GM19043 (cell line): ENCODE measurements at regions not wholly inside any gene's neighbourhood (a gene's known extent, or its start where the extent isn't known, plus 50 kb on each side); places are given as distances from the start of the nearest gene placed in this dataset.
"Not testable (repeated sequence)": the region's sequence is repeated elsewhere in the genome, so short reads cannot be mapped to it uniquely, and the experiment has no call there.

Source experiments
- ATAC-seq: cut with Tn5 transposase; IDR thresholded peaks from one replicate; pipeline ENCODE4 v1.9.1; 2021; ENCODE audit warnings: low read depth; ENCODE audit not compliant: unreplicated experiment

DNA sequence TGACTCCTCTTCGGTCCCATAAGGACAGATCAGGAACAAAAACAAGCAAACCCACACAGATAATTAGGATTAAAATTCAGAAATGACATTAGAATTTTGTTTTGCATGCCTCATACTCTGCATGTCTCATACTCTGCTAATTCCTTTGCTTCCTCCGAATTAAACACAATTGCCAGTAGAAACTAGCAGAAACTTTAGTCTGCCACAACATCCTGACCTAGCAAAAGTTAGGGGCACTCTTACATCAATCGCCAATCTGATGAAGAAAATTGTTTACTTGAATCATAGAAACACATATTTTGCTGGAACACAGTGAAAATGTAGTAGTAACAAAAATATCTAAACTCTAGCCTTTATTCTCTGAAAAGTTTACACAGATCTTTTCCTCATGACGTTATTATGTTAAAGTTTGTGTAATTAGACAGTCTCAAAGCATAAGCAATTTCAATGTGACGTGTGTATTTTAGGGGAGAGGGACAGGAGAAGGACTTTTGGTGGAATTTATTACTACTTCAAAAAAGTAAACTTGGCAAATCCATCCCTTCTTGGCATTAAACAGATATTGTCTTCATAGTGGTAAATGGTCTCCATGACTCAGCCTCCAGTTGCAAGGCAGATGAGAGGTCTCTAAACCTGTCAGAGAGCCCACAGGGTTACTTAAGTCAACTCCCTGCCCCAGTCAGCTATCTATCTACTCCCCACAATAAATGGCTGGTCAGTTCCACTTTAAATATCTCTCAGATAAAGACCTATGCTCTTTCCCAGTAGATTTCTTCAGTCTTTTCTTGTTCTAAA, 249.8 kb upstream of the UBASH3B start:
- ATAC-seq: no peak

DNA sequence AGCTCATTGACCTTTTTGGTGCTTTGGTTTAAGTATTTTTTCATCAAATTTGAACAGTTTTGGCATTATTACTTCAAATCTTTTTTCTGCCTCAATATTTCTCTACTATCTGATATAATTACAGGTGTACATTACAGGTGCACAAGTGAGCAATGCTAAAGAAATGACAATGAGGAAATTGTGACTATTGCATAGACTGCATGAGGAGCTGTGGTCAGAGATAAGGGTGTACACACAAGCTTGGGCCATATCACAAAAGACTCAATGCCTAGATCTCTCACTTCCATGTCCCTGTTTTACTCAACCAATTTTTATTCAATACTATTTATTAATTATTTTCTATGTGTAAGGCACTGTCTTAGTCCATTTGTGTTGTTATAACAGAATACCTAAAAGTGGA, 251.0 kb upstream of the UBASH3B start:
- ATAC-seq: no peak

DNA sequence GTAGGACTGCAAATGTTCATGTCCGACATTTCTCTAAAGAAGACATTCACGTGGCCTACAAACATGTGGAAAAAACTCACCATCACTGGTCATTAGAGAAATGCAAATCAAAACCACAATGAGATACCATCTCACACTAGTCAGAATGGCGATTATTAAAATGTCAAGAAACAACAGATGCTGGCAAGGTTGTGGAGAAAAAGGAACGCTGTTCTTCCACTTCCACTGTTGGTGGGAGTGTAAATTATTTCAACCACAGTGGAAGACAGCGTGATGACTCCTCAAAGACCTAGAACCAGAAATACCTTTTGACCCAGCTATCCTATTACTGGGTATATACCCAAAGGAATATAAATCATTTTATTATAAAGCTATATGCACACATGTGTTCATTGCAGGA, 253.9 kb upstream of the UBASH3B start:
- not testable (repeated sequence) for ATAC-seq

DNA sequence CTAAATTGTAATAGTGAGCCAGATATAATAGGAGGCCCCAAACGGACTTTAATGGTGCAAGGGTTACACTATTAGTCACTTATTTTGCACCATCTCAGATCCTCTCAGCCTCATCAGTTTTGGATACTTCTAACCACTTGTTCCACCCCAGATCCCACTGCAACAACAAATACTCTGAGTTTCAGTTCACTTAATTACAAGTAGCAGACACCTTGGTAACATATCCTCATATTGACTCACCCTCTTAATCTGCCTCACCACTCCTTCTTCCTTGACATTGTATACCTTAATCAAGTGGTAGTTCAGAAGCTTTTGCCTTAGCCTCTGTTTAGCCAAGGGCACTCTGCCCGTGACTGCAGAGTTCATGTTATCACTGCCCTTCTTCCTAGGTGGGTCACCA, 256.1 kb upstream of the UBASH3B start:
- ATAC-seq: peak; percentile 53

DNA sequence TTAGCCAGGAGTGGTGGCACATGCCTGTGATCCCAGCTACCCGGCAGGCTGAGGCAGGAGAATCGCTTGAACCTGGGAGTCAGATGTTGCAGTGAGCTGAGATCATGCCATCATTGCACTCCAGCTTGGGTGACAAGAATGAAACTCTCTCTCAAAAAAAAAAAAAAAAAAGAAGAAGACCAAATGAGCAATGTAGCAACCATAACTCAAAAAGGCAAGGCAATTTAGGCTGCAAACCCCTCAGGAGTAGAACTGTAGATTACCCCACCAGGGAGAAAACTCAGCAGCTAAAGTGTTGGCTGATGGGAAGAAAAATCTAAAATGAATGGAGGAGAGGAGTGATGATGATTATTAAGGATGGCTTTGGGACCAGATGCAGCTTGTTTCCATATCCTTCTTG, 256.7 kb upstream of the UBASH3B start:
- ATAC-seq: no peak

DNA sequence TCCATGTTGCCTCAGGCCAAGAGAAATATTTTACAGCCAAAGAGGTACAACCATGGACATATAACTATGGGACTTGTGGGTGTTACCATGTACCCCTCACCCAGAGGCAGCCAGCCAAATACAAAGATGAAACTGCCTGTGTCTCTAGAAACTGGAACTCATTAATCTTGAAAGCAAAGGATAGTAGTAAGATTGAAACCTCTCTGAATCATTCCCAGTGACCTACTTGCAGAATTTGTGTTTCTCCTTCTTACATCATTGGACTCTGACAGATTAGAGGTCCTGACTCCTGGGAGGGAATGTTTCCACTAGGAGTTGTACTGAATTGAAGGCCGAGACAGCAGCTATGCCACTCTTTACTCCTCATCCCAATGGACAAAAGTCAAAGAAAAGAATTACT, 257.4 kb upstream of the UBASH3B start:
- ATAC-seq: no peak

DNA sequence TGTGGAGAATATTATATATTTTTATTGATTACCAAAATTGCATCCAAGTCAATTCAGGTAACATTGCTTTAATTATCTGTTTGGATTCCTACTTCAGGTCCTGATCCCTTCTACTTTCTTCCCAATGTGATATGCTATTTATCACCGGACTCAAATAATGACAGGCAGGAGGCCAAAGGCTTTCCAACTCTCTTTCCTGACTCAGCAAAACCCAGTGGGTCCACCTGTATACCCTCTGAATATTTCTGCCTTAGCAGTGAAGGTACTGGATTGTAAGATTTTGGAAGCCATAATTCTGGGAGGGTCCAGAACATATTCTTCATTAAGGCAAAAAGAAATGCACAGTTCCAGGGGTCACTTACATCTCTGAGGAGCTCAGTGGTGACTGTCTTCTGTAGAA, 260.2 kb upstream of the UBASH3B start:
- no peak for ATAC-seq

DNA sequence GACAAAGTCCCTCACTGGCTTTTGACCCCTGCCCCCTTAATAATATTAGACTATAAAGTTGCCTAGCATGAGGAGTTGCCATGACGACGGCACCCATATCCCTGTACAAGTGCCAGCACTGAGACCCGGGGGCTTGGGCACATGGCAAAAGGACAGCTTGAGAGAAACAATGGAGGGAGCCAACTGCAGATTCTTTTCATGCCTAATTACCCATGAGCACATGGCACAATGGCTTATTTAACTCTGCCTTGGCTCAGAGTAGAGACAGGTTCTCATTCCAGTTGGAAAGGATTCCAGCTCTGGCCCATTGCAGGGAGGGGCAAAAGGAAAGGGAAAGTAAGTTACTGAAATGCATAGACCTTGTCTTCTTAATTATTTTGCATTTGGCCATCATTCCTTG, 261.2 kb upstream of the UBASH3B start:
- ATAC-seq: no peak

DNA sequence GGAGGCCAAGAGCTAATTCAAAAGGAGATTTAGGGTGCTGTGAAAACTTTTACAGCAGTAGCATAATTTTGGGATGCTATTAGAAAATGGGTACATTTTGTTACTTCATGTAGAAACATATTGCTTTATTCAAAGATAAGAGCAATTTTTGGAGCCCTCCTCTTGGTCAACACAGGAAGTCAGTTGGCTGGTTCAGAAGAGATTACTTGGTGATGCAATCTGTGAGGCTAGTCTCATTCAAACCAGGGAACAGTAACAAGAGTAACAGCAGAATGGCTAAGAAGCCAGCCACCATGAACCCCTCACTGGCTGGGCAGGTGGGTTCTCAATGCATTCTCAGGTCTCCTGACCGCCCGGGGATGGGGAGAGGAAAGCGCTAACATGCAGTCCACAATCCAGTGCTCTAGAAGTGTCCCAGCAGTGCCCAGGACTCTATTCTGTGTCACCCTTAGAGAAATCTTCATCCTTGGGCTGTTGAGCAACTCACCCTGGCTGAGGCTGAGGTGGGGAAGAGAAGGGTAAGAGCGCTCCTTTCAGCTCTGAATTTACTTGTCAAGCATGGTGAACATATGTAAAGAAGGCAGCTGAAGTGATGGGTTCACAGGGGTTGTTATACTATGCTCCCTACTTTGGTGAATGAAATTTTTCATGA, 262.2 kb upstream of the UBASH3B start:
- no peak for ATAC-seq

DNA sequence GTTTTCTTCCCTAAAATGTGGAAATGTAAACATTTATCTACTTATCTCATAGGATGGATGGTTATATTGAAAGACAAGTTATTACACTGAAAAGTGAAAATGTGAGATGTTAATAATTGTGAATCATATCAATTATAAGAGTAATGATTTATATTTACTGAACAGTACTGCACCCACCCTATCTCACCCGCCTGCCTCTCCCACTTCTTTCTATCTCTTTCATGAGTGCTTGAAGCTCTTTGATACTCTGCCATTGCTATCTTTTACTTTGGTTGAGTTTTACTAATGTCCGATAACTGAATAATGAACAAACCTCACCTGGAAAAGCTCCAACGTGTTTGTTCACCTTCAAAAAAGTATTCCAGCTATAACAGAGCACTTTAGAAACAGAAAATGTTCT, 263.0 kb upstream of the UBASH3B start:
- no peak for ATAC-seq

DNA sequence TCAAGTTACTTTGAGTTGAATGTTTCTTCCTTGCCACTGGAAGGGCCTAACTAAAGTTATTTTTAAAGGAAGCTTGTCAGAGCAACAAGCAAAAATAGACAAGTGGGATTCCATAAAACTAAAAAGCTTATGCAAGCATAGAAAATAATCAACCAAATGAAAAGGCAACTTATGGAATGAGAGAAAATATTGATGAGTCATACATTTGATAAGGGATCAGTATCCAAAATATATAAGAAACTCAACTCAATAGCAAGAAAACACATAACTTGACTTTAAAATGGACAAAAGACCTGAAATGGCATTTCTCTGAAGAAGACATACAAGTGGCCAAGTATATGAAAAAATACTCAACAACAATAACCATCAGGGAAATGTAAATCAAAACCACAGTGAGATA, 264.5 kb upstream of the UBASH3B start:
- ATAC-seq: no peak

DNA sequence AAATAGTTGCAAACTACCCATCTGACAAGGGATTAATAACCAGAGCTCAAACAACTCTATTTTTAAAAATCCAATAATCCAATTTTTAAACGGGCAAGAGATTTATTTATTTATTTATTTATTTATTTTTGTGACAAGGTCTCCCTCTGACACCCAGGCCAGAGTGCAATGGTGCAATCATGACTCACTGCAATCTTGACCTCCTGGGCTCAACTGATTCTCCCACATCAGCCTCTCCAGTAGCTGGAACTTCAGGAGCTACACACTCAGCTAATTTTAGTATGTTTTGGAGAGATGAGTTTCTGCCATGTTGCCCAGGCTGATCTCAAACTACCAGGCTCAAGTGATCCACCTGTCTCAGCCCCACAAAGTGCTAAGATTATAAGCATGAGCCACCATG, 267.2 kb upstream of the BLID start:
- ATAC-seq: no peak

DNA sequence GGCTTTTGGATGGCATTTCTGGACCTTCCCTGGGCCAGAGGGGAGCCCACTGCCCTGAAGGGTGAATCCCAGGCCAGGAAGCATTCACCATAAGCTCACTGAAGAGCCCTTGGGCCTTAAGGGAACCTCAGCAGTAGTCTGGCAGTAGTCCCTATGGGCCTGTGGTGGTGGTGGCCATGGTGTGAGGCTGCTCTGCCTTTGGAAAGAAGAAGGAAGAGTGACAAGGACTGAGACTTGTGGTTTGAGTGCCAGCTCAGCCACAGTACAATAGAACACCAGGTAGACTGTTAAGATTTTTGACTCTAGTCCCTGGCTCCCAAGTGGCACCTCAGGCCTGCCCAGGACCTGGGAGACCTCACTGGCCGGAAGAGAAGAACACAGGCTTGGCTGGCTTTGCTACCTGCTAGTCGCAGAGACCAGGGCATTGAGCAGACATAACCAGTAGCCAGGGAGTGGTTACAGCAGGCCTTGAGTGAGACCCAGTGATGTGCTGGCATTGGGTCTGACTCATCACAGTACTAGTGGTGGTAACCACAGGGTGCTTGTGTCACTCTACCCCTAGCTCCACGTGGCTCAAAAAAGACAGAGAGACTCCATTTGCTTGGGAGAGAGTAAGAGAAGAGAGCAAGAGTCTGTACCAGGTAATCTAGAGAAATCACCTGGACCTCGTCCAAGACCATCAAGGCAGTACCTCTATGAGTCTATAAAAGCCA, 259.8 kb upstream of the BLID start:
- no peak for ATAC-seq

DNA sequence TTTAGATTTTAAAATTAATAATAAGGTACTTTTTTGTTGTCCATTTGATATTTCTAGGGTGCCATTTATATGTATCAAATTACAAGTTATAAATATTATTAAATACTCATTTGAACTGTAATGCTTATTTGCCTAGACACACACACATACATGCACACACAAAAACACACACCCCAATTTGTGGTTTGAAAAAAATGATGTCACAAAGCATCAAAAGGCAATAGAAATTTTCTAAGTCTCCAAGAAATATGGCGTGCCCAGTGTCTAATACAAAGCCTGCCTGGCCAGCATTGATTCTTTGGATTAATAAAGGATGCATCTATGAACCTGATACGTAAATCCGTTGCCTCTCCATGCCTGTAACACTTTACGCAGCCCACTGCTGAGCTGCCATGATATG, 252.8 kb upstream of the BLID start:
- ATAC-seq: no peak

DNA sequence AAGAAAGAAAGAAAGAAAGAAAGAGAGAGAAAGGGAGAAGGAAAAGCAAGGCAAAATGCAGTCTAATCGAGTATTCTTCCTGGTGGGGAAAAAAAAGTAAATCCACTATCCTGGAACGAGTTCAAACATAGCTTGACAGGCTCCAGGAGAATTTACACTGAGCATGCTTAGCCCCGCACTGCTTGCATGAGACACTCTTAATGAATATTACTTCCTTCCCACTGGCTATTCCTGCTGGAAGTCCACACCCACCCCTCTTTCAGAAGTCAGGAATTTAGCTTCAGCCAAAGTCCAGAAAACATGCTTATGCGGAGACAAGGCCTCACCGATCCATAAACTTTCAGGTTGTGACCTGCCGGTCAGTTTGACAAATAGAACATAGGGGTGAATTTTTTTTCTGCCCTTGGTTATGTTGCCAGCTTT, 251.8 kb upstream of the BLID start:
- no peak for ATAC-seq

DNA sequence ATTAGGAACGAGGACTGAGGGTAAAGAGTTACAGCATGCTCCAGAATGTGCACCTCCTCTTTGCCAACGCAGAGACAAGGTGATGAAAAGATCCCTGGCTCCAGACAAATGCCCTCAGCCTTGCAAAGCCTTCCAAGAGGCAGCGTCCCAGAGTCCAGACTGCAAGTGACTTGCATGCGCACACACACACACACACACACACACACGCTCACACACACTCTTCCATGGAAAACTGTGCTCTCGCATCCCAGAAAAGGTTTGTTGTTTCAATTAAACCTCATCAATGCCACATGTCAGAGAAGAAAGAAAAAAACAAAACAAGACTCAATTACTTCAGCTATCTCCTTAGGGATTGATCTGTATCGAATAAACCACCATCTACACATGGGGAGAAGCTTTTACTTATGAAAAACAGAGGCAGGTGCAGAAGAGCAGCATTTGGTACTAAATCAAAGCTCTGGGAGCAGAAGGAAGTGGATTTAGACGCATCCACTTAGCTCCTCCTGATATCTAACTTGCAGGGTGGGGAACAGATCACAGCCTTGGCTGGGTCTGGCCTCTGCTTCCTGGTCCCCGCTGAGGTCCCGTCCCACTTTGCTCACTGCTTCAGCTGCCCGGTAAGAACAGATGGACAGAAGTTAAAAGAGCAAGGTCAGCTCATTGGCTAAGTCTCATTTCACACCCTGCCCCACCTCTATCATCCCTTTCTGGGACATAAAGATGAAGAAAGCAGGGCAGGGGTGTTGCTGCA, 249.8 kb upstream of the BLID start:
- no peak for ATAC-seq

DNA sequence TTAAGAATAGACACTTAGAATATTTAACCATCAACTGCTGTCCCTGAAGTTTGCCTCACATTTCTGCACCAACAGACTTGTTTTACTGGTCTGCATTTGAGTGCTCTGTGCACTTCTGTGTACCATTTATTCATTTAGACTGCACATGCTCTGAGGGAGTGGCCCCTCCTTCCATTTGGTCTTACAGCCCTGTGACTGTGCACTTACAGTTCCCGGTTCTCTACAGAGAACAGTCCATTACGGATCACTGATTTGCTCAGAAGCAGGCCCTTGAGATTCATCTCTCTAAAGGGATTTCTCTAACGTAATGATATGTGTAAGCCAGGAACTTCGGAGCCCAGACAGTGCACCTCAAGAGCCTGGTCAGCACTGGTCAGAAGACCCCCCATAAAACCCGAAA, 247.3 kb upstream of the BLID start:
- no peak for ATAC-seq

DNA sequence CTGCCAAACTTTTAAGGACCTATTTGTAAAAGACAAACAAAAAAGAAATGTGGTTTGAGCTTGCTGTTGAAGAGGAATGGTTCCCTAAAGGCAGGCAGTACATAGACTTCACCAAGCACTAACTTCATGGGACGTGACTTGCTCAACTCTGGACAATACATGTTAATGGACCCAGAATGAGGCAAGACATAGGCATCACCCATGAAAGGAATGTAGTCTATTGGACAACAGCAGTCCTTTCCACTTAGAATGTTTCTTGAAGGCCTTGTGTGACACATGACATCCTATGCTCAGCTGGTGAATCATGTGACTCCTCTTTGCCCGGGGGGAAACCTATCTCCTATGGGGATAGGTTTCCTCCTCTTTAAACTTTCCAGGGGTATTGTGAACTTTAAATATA, 246.4 kb upstream of the BLID start:
- no peak for ATAC-seq

DNA sequence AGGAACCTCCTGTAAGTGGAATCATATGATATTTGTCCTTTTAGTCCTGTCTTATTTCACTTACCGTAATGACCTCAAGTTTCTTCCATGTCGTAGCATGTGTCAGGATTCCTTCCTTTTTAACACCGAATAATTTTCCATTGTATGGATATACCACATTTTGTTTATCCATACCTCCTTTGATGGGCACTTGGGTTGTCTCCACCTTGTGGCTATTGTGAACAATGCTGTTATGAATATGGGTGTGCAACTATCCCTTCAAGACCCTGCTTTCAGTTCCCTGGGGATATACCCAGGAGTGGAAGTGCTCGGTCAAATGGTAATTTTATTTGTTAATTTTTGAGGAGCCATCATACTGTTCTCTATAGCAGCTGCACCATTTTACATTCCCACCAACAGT, 244.9 kb upstream of the BLID start:
- ATAC-seq: no peak

DNA sequence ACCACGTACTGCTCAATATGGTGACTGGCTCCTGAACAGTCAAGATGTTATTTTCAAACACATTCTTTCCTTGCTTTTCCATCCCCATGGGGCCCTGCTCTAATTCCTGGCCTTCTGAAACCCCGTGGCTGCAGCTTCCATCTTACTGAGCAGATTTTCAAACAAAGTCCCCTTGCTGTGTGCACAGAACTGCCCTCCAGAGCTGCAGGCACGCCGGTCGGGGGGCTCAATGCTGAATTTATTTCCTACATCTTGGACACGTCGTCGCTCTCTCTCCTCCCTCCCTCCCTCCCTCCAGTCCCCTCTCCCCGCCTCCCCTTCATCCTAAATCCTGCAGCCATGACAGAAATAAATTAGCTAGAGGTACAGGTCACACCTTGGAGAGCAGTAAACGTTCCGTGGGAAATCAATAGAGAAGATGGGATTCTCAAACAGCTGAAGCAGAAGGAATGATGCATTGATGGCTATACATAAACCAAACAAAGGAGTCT, 243.1 kb upstream of the BLID start:
- ATAC-seq: no peak

DNA sequence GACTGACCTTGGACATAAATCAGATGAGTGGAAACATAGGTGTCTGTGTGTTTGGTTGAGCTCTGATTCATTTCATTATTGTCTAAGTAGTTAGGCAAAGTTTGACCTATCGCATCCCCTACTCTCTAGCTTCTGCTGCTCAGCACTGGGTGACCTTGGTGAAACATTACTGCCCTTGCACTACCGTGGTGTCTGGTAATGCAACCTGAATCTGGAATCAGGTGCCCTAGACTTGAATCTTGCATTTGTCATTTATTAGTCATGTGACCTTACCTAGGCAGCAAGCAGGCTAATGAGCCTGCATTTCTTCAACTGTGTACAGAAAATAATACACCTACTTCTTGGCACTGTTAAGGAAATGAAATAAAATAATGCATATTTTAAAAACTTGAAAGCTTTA, 242.3 kb upstream of the BLID start:
- ATAC-seq: no peak
